ENCODE measurements at regions not wholly inside any gene's neighbourhood (a gene's known extent, or its start where the extent isn't known, plus 50 kb on each side); places are given as distances from the start of the nearest gene placed in this dataset.

DNA sequence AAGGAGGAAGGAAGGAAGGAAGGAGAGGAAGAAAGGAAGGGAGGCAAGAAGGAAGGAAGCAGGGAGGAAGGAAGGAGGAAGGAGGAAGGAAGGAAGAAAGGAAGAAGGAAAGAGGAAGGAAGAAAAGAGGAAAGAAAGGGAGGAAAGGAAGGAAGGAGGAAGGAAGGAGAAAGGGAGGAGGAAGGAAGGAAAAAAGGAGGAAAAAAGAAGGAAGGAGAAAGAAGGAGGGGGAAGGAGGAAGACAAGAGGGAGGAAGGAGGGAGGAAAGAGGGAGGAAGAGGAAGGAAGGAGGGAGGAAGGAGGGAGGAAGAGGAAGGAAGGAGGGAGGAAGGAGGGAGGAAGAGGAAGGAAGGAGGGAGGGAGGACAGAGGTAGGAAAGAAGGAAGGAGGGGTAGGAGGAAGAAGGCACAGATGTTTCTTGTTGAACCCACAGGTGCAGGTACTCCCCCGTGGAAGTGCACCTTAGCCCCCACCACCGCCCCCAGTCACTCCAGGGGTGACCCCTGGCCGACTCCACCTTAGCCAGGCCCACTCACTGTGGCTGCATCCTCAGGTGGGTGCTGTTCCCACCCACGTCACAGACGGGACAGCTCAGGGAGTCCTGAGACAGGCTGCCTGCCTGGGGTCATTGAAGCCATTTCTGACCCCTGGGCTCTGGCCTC is 57.9 kb upstream of the TTC34 start:
- Histone ChIP-seq H3K9me3 (ENCODE audit: insufficient read depth in 2 of 2, low read depth in 1 of 2, low read length in 1 of 2) (peaks cover 71 to 100% of the 10 kb centered on the region in 2 experiments), H4K5ac (ENCODE audit: insufficient read length, low read depth, low read length) (no peak overlapping the region), H3K27me3 (replicated peaks in 1 of 4; ENCODE audit: control insufficient read depth in 3 of 4, extremely low read depth in 1 of 4, insufficient read depth in 3 of 4, low read length in 3 of 4) (no peaks in the 10 kb centered on the region), H3K9ac (replicated peaks in 1 of 4; ENCODE audit: extremely low read depth in 1 of 4, low read depth in 3 of 4, low read length in 3 of 4) (no peak overlapping the region), H2AK5ac (ENCODE audit: low read depth, low read length) (no peak overlapping the region), H3K27ac (ENCODE audit: low read depth, low read length) (no peak overlapping the region), H3K23me2 (ENCODE audit: low read depth, low read length) (no peaks in the 10 kb centered on the region; the same call in 1 of the 2 replicates), H3K4ac (replicated peaks; ENCODE audit: insufficient read length, low read depth, low read length) (no peak overlapping the region), H4K20me1 (replicated peaks in 1 of 2; ENCODE audit: control insufficient read depth in 1 of 2, insufficient read depth in 2 of 2, low read length in 2 of 2) (no peaks in the 10 kb centered on the region), H2BK120ac (replicated peaks; ENCODE audit: low read depth, low read length) (no peak overlapping the region), H3K79me1 (ENCODE audit: low read depth, low read length) (no peaks in the 10 kb centered on the region), H3K79me2 (ENCODE audit: control insufficient read depth in 1 of 2, insufficient read depth in 2 of 2, low read length in 2 of 2) (no peaks in the 10 kb centered on the region), H3K14ac (ENCODE audit: insufficient read length) (no peak overlapping the region), H3K23ac (ENCODE audit: insufficient read length) (no peak overlapping the region), H2AFZ (ENCODE audit: low read length) (no peak overlapping the region), H3K56ac (replicated peaks; ENCODE audit: insufficient read length, low read depth, low read length) (no peak overlapping the region), H3K4me3 (ENCODE audit: extremely low read depth in 1 of 4, insufficient read depth in 2 of 4, low read depth in 3 of 4, low read length in 4 of 4) (no peak overlapping the region), H3K18ac (ENCODE audit: extremely low read depth, low read length) (no peak overlapping the region), H2BK15ac (ENCODE audit: low read length) (no peak overlapping the region), H3K4me2 (ENCODE audit: insufficient read depth in 1 of 2, low read depth in 2 of 2, low read length in 2 of 2) (no peak overlapping the region), H4K8ac (ENCODE audit: extremely low read depth, insufficient read depth, low read length) (no peak overlapping the region), H2BK20ac (ENCODE audit: low read length) (no peak overlapping the region), H3K4me1 (replicated peaks in 1 of 4; ENCODE audit: control insufficient read depth in 3 of 4, insufficient read depth in 4 of 4, low read length in 3 of 4) (no peaks in the 10 kb centered on the region), H2BK5ac (ENCODE audit: low read depth, low read length) (no peak overlapping the region), H4K91ac (replicated peaks; ENCODE audit: insufficient read length, low read length) (no peak overlapping the region), H3K36me3 (ENCODE audit: control insufficient read depth in 2 of 4, insufficient read depth in 4 of 4, low read length in 3 of 4) (no peaks in the 10 kb centered on the region), H2BK12ac (ENCODE audit: low read depth, low read length) (no peak overlapping the region)
- TF ChIP-seq BACH1 (IDR thresholded peaks at IDR 0.05; ENCODE audit: low read length) (no peak), POLR2A (IDR thresholded peaks at IDR 0.05; ENCODE audit: control extremely low read depth in 1 of 2, low read depth in 2 of 2, low read length in 2 of 2) (no peak), FOSL1 (IDR thresholded peaks at IDR 0.05; ENCODE audit: insufficient read depth, low read depth, low read length) (no peak), CBX8 (IDR thresholded peaks at IDR 0.05; ENCODE audit: borderline replicate concordance, low read depth, low read length) (no peak), MAX (IDR thresholded peaks at IDR 0.05) (no peak), KDM5A (IDR thresholded peaks at IDR 0.05; ENCODE audit: low read length) (no peak), NRF1 (IDR thresholded peaks at IDR 0.05; ENCODE audit: low read depth, low read length) (no peak), CREB1 (IDR thresholded peaks at IDR 0.05) (no peak)
- no peak for FAIRE-seq
- DNase-seq (ENCODE audit: low read depth in 1 of 2, low spot score in 2 of 2), result no peak
- CTCF ChIA-PET (ENCODE audit: partially characterized antibody), result no interaction called here
- 97% methylated on average over 3 of the region's 5 CpGs; no CpG with 5 or more reads in 1 of the 2 experiments for WGBS, 2 experiments (ENCODE audit: extremely low coverage in 1 of 2, insufficient coverage in 1 of 2, insufficient read length in 1 of 2, insufficient replicate concordance in 2 of 2, low coverage in 1 of 2, low lambda C conversion rate in 2 of 2, missing lambda C conversion rate in 1 of 2)
- POLR2A ChIA-PET (ENCODE audit: partially characterized antibody), result no interaction called here
